Tongue (tissue), 1 donor: ENCODE measurements at regions not wholly inside any gene's neighbourhood (a gene's known extent, or its start where the extent isn't known, plus 50 kb on each side); places are given as distances from the start of the nearest gene placed in this dataset.
"Not testable (repeated sequence)": the region's sequence is repeated elsewhere in the genome, so short reads cannot be mapped to it uniquely, and the experiment has no call there.

Experiments used
- DNase-seq: peaks from one replicate; pipeline ENCODE4 v3.0.0-alpha.2; 2015

DNA sequence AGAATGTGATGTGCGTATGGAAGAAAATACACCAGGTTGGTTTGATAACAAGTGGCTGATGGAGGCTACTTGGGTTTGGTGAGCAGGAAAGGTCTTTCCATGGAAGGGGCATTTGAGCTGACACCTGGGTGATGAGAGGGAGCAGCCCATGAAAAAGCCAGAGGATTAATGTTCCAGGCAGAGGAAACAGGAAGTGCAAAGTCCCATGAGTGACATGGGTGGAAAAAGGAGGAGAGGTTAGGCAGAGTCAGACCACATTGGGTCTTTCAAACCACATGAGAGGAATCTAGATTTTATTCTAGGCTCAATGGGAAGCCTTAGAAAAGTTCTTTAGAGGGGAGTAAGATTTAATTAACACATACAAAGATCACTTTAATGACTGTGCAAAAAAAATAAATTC lies 195.7 kb downstream of the LRATD1 start:
- DNase-seq = no peak

DNA sequence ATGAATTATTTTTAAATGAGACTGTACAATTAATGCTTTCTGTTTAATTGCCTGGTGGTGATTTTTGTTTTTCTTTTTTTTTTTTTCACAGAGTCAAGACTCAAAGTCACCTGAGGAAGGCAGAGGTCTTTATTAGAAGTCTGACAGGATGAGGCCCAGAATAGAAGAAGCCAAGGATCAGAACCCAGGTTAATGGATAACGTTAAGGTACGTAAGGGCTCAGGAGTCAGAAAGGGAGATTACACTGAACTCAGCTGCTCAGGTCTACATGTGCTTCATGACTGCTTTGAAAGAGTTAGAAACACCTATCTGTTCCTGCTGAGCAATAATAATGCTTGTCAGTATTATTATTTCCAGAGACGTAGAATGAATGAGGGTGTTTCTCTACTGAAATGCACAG lies 196.5 kb downstream of the LRATD1 start:
- no peak for DNase-seq

DNA sequence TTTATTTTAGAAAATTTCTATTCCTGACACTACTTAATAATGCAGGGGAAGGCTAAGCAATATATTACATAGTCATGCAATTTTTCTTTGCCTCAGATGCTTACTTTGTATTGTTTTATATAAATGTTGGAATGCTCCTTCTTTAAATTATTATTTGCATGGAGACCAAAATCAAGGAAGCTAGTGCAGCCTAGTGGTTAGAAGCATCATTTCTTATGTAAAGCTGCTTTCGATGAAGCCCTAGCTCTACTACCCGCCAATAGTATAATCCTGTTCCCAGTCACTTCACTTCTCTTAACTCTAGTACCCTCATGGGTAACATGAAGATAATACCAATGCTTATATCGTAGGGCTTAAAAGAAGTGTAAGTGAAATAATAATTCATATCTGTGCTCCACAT lies 198.9 kb downstream of the LRATD1 start:
- DNase-seq = no peak

DNA sequence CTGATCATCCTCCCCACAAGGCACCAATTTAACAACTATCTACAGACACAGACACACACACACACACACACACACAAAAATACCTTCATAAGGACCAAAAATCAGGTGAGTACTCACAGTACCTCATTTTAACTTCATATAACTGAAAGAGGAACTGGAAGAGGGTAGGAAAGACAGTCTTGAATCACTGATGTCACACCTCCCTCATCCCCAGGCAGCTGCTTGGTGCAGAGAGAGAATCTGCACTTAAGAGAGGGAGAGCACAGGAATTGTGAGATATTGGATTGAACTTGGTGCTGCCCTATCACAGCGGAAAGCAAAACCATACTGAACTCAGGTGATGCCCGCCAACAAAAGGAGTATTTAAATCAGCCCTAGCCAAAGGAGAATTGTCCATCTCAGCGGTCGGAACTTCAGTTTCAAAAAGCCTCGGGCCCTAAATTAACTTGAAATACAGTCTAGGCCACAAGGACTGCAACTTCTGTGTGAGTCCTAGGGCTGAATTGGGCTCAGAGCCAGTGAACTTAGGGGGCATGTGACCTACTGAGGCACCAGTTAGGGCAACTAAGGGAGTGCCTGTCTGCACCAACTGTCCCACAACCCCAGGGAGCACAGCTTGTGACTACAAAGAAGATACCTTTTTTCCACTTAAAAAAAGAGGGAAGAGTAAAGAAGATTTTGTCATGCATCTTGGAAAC lies 211.1 kb downstream of the LRATD1 start:
- no peak for DNase-seq

DNA sequence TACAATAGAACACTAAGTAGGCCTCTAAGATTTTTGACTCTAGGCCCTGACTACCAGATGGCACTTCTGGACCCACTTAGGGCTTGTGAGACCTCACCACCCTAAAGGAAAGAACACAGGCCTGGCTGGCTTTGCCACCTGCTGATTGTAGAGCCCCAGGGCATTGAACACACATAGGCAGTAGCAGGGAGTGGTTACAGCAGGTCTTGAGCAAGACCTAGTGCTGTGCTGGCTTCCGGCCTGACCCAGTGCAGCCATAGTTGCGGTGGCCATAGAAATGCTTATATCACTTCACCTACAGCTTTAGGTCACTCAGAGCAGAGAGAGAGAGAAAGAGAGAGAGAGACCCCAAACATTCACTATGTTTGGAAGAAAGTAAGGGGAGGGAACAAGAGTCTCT lies 223.2 kb downstream of the LRATD1 start:
- no peak for DNase-seq

DNA sequence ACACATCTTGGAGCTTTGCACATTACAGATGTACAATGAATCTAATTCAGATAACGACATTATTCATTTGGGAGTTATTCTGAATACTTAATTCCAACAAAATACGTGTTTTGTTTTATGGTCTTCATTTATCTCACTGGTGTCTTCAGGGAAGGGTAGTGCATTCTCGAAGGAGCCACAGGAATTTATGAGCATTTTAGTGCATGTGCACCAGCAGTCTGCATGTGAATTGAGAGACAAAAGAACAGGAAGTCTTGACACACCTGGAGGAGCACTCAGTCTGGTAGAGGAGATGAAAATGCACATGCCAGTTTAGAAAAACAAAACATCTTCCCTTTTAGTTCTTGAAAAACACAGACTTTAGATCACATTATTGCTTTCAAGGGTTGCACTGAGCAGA lies 228.7 kb downstream of the LRATD1 start:
- no peak for DNase-seq

DNA sequence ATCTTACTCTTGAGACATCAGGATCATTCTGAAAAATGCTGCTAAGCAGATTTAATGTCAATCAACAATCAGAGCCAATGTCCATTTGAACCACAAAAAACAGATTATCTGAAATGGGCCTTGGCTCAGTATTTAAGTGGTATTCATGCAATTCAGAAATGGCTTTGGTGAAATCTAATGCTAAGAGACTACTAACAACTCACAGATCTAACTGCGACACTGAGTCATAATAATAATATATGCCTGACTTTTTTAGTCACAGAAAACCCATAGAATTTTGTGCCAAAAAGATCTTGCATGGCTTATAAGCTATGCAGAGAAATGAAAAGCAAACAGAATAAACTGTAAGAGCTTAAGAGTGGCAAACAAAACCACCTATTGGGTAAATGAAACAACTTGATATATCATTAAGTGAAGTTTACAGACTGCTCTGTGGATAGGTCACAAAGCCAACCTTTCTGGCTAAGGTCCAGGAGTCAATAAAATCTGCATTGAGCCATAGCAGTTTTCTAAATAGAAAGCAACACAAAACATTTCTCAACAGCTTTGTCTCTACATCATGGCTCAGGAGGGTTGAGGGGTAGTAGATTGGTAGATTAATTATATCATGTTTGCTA lies 234.3 kb downstream of the LRATD1 start:
- peak; percentile 11 for DNase-seq

DNA sequence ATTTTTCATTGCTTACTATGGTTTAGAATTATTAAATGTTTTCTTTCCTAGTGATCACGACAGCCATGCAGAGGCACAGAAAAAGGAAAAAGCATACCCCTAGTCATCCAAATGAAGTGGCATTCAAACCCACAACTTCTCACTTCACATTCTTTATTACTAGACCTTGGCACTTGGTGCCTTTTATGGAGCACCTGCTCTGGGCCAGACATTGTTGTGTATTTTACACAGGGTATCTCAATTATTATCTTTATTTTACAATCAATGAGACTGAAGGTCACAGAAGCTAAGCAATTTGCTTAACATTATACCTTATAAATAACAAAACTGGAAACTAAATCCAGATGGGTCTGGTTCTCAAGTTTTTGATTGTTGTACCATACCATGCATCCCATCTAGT lies 235.3 kb downstream of the LRATD1 start:
- DNase-seq = no peak

DNA sequence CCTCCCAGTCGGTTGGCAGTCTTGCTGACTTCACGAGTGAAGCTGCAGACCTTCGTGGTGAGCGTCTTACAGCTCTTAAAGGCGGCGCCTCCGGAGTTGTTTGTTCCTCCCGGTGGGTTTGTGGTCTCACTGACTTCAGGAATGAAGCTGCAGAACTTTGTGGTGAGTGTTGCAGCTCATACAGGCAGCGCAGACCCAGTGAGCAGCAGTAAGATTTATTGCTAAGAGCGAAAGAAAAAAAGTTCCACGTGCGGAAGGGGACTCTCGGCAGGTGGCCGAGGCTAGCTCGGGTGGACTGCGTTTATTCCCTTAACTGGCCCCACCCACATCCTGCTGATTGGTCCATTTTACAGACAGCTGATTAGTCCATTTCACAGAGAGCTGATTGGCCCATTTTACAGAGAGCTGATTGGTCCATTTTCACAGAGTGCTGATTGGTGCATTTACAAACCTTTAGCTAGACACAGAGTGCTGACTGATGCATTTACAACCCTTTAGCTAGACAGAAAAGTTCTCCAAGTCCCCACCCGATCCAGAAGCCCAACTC lies 240.3 kb downstream of the LRATD1 start:
- no peak for DNase-seq

DNA sequence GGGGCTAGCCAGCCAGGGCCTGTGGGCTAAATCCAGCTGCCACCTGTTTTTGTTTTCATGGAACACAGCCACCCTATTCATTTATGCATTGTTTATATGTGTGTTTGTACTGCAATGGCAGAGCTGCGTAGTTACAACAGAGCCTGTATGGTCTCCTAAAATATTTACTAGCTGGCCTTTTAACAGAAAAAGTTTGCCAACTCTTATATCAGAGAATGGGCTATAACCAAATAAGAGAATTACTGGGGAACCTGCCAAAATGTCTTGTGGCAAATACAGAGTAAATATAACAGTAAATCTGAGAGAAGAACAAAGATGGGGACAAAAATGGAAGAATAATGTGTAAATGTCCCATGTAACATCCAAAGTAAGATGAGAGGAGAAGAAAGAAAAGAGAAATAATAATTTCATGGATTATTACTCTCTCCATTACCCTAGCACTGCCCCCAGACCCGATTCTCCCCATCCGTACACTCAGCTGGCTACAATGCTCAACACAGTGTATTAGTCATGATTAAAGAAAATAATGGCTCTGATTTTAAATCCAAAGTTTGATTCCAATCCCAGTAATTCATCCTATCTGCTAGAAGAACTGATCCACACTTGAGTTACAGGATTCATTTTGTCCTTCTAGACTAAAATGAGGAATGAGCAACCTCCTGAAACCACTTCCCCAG lies 249.3 kb downstream of the LRATD1 start:
- DNase-seq = peak; percentile 21

DNA sequence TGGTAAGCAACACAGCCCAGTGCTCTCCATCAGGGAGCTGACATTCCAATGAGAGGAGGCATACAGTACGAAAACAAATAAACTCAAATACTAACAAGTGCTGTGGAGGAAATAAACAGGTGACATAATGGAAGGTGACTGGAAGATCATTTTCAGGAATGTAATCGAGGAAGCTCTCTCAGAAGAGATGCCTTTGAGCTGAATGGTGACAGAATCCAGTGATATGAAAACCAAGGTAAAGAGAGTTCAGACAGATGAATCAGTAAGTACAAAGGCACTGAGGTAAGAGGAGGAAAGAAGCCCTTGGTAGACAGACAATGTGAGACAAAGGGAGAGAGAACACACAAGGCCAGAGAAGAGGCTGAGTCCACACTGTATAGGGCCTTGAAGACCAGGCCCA lies 252.1 kb downstream of the LRATD1 start:
- DNase-seq = no peak

DNA sequence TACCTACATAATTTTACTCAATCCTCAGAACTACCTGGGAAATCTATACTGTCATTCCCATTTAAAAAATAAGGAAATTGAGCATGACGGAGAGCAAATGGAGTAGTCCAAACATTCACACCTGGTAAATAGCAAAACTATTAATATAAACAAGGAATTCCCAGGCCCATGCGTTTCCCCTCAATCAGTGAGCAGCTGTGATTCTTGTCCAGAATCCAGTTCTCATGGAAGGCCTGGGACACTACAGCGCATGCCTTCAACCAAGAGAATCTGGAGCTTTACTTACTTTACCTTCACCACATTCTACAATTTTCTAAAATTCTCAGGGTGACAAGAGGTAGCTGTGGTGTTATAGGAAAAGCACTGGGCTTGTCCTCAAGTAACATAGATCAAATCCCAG lies 259.0 kb downstream of the LRATD1 start:
- peak; percentile 78 for DNase-seq

DNA sequence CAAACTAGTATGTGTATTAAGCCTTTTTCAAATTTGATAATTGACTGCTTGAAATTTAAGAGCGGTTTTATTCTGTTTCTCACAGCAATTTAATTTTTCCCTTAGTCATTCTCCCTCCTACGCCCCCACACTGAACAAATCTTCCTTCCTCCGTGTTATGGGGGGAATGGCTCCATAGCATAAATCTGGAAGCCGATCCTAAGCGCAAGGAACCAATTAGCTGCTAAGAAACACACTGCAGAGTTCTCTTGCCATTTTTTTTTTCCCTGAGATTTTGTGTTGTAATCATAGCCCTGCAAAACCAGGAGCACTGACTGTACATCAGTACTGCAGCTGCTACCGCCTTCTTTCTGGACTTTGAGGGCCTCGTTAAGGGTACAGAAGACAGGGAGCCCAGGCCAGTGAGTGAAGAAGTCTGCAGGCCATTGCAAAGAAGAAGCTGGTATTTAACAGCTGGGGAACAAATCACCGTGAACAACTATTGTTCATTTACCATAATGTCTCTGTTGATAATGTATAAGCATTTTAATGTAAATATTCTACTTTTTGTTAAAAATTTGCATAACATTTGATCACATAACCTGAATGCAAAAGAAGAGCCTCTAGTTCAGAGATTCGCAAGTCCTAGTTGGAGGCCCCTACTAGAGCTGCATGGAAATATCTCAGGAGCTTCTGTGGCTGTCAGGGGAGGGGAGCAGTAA lies 264.0 kb downstream of the LRATD1 start:
- peak; percentile 41 for DNase-seq

DNA sequence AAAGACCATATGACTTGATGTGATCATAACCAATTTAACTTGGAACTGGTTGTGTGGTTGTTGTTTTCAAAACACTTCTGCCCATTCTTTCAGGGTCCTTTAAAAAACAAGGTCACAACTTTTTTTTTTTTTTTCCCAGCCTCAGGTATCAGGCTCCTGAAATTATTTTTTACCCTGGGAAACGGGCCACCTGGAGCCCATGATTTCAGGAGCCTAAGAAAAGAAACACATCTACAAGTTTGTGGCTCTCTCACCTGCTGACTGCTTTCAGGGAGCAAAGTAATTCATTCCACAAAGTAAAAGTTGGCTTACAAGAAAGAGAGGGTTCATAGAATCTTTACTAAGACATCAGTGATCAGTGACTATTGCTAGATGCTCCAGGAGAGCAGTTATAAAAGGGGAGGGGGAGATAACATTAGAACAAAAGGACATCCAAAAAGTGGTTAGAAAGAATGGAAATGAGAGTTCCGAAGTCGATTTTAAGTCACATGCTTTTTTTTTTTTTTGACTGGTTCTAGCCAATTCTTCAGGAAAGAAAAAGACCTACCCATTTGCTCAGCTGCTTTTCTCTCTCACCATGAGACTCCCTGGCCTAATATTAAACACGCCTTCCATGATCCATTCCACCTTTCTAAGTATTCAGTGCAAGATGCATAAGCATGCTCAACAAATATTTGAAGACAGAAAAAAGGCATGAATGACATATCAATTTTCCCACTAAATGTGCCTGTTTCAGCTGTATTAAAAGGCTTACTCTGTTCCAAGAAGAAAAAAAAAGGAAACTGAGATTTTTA lies 267.3 kb downstream of the LRATD1 start:
- no peak for DNase-seq

DNA sequence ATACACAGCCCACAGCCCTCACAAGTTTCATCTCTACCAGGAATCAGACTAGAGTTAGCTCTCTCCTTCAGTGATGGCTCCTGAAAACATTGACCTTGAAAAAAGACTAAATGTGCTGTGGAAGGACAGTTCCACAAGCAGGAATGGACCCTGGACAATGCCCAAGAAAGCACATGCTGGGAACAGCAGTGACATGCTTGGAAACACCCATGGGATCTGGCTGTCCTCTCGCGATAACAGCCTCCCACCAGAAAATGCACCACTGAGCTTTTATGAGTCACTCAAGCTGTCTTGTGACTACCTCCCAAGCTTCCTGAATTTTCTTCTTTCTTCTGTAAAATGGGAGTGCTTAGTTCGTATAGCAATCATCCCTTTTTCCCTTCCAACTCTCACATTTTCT lies 269.2 kb downstream of the LRATD1 start:
- no peak for DNase-seq

DNA sequence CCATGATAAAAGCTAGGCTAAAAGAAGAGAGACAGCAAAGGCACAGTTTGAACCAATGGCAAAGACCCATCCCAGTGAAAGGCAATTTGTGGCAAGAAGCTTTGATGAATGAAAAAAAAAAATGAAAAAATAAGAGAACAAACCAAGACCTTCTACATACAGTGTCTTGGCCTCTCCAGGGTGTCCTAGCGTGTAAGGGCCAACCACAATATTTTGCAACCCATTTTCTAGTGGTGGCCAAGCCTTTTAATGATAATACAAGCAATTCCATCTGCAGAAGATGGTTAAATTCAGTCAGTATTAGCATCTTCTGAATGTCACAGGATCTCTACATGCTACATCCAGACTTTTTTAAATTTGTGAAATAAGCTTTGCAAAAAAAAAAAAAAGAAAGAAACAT lies 270.4 kb downstream of the LRATD1 start:
- no peak for DNase-seq

DNA sequence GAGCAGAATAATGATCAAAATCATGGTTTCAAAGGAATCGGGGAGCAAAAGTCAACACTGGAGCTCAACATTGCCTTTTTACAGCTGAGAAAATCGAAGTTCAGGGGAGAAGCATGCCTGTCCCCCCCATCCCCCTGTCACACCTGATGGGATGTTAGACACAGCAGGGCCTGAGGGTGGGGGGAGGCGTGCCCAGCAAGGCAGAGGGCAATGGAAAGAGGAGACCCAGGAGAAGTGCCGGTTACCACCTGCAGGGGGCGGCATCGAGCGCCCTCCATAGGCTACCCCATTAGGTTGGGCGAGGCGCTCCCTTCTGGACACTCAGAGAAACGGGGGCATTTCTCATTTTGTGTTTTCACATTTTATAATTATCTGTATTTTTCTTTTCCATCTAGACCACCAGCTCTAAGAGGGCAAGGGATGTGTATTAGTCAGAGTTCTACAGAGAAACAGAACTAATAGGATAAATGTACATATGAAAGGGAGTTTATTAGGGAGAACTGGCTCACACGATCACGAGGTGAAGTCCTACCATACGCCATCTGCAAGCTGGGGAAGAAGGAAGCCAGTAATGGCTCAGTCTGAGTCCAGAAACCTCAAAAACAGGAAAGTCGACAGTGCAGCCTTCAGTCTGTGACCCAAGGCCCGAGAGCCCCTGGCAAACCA lies 271.3 kb downstream of the LRATD1 start:
- no peak for DNase-seq

DNA sequence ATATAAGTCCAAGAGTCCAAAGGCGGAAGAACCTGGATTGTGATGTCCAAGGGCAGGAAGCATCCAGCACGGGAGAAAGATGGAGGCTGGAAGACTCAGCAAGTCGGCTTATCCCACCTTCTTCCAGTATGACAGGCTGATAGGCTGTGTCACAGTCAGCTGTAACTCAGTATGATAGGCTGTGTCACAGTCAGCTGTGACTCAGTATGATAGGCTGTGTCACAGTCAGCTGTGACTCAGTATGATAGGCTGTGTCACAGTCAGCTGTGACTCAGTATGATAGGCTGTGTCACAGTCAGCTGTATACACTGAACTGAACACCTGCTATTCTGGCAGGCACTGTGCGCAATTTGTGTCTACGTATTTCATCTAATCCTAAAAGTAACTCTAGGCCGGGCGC lies 271.9 kb downstream of the LRATD1 start:
- DNase-seq = not testable (repeated sequence)

DNA sequence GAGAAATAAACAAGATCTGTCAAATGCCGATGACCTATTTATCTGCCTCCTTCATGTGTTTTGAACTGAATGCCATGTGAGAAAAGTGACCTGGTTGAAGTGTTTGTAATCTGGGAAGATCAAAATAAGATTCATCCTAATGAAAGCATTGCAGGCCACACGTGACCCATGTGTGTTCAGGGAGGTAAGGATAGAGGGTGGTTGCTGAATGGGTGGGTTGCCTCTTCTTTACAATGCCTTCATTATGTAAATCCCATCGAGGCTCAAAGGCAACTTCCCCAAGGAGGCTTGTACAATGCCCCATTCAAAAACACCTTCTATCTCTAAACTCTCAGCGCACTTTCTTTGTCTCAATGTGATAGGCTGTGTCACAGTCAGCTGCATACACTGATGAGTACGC lies 273.1 kb downstream of the LRATD1 start:
- no peak for DNase-seq

DNA sequence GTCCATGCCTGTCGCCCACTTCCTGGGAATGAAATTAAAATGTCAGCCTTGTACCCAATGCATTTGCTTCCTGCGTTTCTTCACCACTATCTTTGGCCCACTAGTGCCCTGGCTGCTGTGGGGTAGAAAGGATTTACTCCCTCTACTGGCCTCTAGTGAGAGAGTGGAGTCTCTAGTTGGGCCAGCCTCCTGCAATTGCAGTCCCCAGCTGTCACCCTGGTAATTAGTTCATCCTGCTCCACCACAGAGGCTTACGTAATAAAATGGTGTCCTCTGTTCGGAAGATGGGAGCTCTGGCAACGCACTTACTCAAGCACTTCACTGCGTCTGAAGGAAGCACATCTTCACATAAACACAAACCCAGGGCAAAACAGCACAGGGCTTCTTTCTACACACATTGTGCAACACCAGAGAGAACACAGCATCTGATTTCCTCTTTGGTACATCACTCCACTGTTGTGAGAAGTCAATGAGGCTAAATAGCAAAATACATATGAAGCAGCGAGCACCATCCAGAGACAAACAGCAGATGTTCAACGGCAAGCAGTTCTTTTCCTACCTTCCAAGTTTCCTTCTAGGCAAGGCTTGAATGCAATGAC lies 274.6 kb downstream of the LRATD1 start:
- DNase-seq = no peak

DNA sequence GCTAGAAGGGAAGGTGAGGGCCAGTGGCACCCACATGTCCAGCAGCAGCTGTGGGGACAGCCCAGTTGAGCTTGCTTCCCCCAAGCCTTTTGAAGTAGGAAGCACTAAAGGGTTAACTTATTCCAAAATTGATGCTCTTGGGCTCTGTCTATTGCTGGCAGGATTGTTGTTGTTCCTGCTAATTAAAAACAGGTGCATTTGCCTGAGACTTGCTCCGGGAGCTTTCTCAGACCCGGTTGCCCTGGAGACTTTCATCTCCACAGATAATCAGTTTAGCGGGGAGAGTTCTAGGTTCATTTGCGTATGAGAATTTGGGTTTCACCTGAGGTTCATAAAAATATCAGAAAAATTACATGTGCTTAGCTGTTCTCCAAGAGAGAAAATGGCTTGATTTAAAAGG lies 277.3 kb downstream of the LRATD1 start:
- DNase-seq = peak; percentile 55
